Activated T-helper 17 cell treated with anti-CD3 and anti-CD28 coated beads, Interleukin-2, amount 50 U/mL, for 72 hours (primary cell): ENCODE measurements at regions not wholly inside any gene's neighbourhood (a gene's known extent, or its start where the extent isn't known, plus 50 kb on each side); places are given as distances from the start of the nearest gene placed in this dataset.
A peak's percentile ranks its signal among the peaks of the same experiment; 100 is the strongest.
"Not testable (repeated sequence)": the region's sequence is repeated elsewhere in the genome, so short reads cannot be mapped to it uniquely, and the experiment has no call there.

Experiments used
- ATAC-seq: fragments of 150-1000 bp; cut with Tn5 transposase; replicated peaks from 2 replicates; pipeline ENCODE4 v1.10.0; 2021; ENCODE audit warnings: mild to moderate bottlenecking, moderate library complexity
- H3K27ac Mint-ChIP-seq: one replicate; pipeline ENCODE4 v1.8.0; 2022; ENCODE audit warnings: mixed read lengths
- H3K27me3 Mint-ChIP-seq: one replicate; pipeline ENCODE4 v1.8.0; 2022; ENCODE audit warnings: mixed read lengths
- H3K36me3 Mint-ChIP-seq: one replicate; pipeline ENCODE4 v1.8.0; 2022; ENCODE audit warnings: low read depth, mild to moderate bottlenecking, mixed read lengths
- H3K4me1 Mint-ChIP-seq: one replicate; pipeline ENCODE4 v1.8.0; 2022; ENCODE audit warnings: mixed read lengths
- H3K4me3 Mint-ChIP-seq: one replicate; pipeline ENCODE4 v1.8.0; 2022; ENCODE audit warnings: mild to moderate bottlenecking, mixed read lengths
- H3K9me3 Mint-ChIP-seq: one replicate; pipeline ENCODE4 v1.8.0; 2022; ENCODE audit warnings: mixed read lengths

DNA sequence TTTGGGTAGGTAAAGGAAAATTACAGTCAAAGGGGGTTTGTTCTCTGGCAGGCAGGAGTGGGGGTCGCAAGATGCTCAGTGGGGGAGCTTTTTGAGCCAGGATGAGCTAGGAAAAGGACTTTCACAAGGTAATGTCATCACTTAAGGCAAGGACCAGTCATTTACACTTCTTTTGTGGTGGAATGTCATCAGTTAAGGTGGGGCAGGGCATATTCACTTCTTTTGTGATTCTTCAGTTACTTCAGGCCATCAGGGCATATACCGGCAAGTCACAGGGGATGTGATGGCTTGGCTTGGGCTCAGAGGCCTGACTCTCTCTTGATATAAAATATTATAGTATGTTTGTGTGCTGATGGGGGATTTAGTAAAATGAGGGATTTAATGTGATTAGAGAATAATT lies 151.4 kb upstream of the GK2 start:
- H3K4me3 Mint-ChIP-seq, H3K36me3 Mint-ChIP-seq, H3K4me1 Mint-ChIP-seq, ATAC-seq, H3K27me3 Mint-ChIP-seq, H3K27ac Mint-ChIP-seq, H3K9me3 Mint-ChIP-seq: not testable (repeated sequence)

DNA sequence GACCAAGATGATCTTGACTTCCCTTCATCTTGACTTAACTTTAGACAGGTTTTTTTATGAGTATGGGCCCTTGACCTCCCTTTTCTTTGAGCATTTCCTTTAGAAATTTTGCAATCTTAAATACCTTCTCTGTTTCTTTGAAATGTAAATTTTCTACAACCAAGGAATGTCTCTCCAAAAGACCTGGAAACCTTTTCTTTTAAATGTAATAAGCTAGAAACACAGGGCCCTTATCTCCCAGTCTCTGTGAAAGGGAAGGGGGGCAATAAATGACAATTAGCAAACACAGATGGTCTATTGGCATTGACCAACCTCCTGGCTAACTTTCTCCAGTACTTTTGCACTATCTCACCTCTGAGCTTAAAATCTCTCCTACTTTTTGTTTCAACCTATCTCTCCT lies 144.3 kb upstream of the GK2 start:
- ATAC-seq, result no peak
- H3K4me3 Mint-ChIP-seq, result no peak overlapping the region
- no peaks in the 10 kb centered on the region for H3K36me3 Mint-ChIP-seq
- no peaks in the 10 kb centered on the region for H3K4me1 Mint-ChIP-seq
- H3K27ac Mint-ChIP-seq, result no peak overlapping the region
- H3K27me3 Mint-ChIP-seq, result no peaks in the 10 kb centered on the region
- peaks cover 4% of the 10 kb centered on the region for H3K9me3 Mint-ChIP-seq

DNA sequence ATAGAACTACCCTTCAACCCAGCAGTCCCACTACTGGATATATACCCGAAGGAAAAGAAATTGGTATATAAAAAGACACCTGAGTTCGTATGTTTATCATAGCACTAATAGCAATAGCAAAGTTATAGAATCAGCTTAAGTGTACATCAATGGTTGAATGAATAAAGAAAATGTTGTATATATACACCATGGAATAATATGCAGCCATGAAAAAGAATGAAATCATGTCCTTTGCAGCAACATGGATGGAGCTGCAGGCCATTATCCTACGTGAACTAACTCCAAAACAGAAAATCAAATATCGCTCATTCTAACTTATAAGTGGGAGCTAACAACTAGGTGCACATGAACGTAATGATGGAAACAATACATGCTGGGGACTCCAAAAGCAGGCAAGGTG lies 143.5 kb upstream of the GK2 start:
- no peaks in the 10 kb centered on the region for H3K4me1 Mint-ChIP-seq
- H3K27me3 Mint-ChIP-seq, result no peaks in the 10 kb centered on the region
- no peak overlapping the region for H3K27ac Mint-ChIP-seq
- no peak overlapping the region for H3K4me3 Mint-ChIP-seq
- H3K36me3 Mint-ChIP-seq, result no peaks in the 10 kb centered on the region
- H3K9me3 Mint-ChIP-seq, result peaks cover 4% of the 10 kb centered on the region
- ATAC-seq, result no peak

DNA sequence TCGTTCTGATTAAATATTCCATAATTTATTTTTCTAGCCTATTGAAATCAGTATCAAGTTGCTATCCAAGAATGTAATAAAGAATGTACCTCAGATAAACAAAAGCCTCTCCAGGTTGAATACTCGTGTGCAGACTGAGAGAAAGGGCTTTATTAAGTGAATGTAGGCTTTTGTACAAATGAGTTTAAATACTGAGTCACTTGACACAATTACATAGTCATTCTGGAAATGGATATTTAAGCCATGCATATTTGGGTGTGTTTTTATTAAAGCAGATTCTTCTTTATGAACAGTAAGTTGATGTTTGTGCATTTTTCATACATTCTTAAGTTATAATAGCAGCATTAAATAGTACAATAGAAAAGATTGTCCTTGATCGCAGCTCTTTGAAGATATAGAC lies 139.8 kb upstream of the GK2 start:
- no peak overlapping the region for H3K27ac Mint-ChIP-seq
- H3K4me3 Mint-ChIP-seq, result no peak overlapping the region
- no peaks in the 10 kb centered on the region for H3K4me1 Mint-ChIP-seq
- no peaks in the 10 kb centered on the region for H3K36me3 Mint-ChIP-seq
- no peak for ATAC-seq
- peaks cover 4% of the 10 kb centered on the region for H3K27me3 Mint-ChIP-seq
- no peaks in the 10 kb centered on the region for H3K9me3 Mint-ChIP-seq

DNA sequence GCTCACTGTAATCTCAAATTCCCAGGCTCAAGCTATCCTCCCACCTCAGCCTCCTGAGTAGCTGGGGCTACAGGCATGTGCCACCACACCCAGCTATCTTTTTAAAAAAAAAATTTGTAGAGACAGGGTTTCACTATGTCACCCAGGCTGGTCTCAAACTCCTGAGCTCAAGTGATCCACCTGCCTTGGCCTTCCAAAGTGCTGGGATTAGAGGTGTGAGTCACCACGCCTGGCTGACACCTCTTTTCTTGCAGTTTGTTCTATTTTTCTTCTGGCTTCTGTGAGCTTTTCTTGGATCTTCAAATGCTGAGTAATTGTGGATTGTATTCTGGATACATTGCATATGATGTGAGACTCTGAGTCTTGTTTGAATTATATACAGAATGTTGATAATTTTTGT lies 137.3 kb upstream of the GK2 start:
- not testable (repeated sequence) for H3K4me1 Mint-ChIP-seq

DNA sequence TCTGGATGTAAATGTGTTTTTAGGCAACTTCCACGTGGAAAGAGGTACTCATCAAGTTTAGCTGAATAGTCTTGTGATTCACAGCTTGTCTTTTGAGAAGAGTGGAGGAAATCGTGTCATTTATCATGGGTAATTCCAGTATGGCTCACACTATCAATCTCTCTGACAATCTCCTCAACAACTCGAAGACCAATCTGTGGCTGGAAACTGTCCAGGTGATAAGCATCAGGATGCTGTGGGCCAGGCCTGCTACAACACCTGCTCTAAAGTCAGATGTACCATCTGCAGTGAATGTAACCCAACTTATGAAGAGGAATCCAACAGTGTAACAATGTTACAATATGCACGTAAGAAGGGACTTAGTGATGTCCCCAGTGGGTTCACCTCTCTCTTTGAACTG lies 132.1 kb upstream of the GK2 start:
- H3K36me3 Mint-ChIP-seq, result no peaks in the 10 kb centered on the region
- H3K27ac Mint-ChIP-seq, result no peak overlapping the region
- no peak overlapping the region for H3K4me3 Mint-ChIP-seq
- H3K9me3 Mint-ChIP-seq, result peaks cover 3% of the 10 kb centered on the region
- ATAC-seq, result no peak
- peaks cover 3% of the 10 kb centered on the region for H3K27me3 Mint-ChIP-seq
- H3K4me1 Mint-ChIP-seq, result no peaks in the 10 kb centered on the region

More for the DNA sequence above, 137.3 kb upstream of the GK2 start:
- H3K27ac Mint-ChIP-seq, ATAC-seq, H3K27me3 Mint-ChIP-seq, H3K4me3 Mint-ChIP-seq, H3K36me3 Mint-ChIP-seq, H3K9me3 Mint-ChIP-seq: not testable (repeated sequence)

DNA sequence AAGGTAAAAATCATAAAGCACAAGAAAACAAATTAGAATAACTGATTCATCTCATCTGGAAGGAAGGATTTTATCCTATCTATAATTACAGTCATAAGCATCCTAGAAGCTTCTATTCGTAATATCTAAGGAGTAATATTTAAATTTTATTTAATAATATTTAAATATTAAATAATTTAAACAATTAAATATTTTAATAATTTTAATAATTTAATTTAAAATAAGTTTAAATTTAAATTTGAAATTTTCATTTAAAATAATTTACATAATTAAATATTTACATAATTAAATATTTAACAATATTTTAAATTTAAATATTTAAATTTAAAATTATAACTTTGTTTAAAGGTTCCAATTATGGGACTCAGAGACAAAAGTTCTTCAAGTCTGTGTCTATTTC lies 127.5 kb upstream of the GK2 start:
- ATAC-seq, result no peak
- Mint-ChIP-seq H3K27ac (no peak overlapping the region), H3K4me1 (no peaks in the 10 kb centered on the region), H3K27me3 (peaks cover 3% of the 10 kb centered on the region), H3K36me3 (no peaks in the 10 kb centered on the region), H3K9me3 (peaks cover 3% of the 10 kb centered on the region), H3K4me3 (no peak overlapping the region)

DNA sequence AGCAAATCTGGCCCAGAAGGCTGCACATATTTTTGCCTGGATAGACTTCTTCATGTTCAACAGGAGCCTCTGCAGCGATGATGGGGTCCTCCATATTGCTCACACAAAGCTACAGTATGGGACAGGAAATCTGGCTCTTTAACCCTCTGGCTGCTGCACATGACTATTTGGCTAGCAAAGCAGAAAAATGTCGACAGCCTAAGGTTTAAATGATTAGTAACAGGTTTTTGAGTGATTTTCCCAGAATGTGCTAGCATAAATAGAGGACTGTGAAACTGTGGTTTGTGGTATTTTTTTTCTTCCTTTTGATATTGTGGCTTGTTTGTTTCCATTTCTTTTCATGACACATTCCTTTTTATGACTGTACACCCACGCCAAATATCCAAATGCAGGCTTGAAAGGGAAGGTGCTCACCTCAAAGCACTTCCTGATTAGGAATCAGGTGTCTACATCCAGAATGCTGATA lies 120.2 kb upstream of the GK2 start:
- H3K4me1 Mint-ChIP-seq, result no peaks in the 10 kb centered on the region
- no peak overlapping the region for H3K4me3 Mint-ChIP-seq
- no peaks in the 10 kb centered on the region for H3K36me3 Mint-ChIP-seq
- H3K9me3 Mint-ChIP-seq, result peaks cover 3% of the 10 kb centered on the region
- peaks cover 9% of the 10 kb centered on the region for H3K27me3 Mint-ChIP-seq
- no peak overlapping the region for H3K27ac Mint-ChIP-seq
- ATAC-seq, result peak; percentile 80

DNA sequence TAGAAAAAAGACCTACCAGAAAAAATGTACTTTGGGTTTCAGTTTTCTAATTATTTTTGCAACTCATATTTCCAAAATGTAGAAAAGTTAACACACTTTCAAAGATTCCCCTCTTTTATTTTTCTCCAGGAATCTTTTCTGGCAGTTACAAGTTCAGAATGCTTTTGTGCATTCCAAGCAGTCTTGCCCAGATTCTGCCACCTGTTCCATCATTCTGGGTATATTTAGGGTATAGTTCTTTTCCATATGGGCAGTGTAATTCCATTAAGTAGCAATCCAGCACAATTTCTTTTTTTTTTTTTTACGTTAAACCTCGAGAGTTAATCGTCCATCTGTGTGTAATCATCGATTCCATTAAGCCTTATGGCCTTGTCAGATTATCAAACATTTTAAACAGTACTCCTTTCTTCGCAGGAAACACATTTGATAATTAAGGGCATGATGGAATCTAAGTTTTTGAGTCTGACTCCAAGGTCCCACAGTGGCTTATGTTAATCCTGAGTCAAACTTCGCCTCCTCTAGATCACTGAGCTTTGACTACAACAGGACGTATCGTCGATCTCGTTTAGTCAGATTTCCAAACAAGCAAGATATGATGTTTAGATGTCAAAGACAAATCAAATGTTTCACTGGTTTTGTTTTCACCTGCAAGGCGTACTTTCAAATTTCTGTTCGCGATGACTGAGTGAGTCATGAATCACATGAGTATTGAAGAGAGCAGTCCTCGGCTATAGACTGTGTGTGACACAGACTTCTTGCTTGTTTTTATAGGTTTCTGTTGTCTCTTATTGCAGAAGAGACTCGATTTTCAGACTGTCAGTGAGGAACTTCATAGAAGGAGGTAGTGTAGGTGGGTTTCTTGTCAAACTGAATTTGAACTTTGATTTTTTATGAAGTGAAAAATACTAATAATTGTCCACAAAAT lies 118.9 kb upstream of the GK2 start:
- no peak overlapping the region for H3K27ac Mint-ChIP-seq
- H3K4me3 Mint-ChIP-seq, result no peak overlapping the region
- ATAC-seq, result peak; percentile 60
- no peaks in the 10 kb centered on the region for H3K36me3 Mint-ChIP-seq
- H3K27me3 Mint-ChIP-seq, result peaks cover 9% of the 10 kb centered on the region
- no peaks in the 10 kb centered on the region for H3K4me1 Mint-ChIP-seq
- peaks cover 3% of the 10 kb centered on the region for H3K9me3 Mint-ChIP-seq

DNA sequence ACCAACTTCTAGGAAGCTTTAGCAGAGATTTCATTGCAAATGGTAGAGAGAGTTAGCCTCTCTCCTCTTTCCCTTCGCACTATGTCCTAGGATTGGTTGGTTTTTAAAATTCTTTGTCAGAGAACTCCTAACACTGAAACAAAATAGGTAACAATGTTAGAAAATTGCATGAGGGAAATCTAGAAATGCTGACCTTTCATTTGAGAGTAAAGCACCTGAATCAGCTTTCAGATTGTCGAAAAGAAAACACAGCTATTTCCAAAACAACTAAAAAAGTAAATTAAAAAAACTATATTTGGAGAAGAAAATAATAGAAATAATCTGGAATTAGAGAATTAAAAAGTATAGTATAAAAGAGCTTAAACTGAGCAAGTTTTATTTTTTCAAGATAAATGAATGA lies 108.1 kb upstream of the GK2 start:
- H3K27me3 Mint-ChIP-seq, result peaks cover 11% of the 10 kb centered on the region
- no peak overlapping the region for H3K27ac Mint-ChIP-seq
- H3K36me3 Mint-ChIP-seq, result no peaks in the 10 kb centered on the region
- no peaks in the 10 kb centered on the region for H3K9me3 Mint-ChIP-seq
- no peaks in the 10 kb centered on the region for H3K4me1 Mint-ChIP-seq
- H3K4me3 Mint-ChIP-seq, result no peak overlapping the region
- ATAC-seq, result no peak

DNA sequence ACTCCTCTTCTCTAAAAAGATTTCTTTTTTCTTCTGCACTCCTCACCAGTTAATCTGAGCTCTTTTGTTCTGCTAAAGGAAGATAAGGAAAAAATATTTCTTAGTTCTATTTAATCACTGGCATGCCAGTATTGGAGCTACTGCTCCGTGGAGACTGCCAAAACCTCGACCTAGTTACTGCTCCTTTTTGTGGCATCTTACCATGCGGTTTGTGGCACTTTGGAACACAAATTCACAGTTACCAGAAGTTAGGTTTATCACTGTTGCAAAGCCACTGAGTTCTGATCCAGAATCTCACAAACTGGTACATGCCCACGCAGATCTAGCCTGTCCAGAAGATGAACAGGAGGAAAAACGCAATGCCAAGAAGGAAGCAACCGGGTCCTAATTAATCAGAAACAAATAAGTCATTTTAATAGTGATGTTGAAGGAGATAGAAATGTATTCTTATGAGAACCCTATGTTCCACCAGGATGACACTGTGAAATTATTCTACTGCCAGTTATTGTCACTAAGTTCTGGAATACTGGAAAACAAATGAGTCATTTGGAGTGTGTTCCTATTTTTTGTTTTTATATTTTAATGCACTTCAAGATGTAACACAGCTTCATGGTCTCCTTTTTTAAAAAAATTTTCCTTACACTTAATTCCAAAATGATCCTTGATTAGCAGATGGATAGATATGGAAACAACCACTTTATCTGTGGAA lies 106.7 kb upstream of the GK2 start:
- ATAC-seq, result no peak
- Mint-ChIP-seq H3K27ac (no peak overlapping the region), H3K4me1 (no peaks in the 10 kb centered on the region)

DNA sequence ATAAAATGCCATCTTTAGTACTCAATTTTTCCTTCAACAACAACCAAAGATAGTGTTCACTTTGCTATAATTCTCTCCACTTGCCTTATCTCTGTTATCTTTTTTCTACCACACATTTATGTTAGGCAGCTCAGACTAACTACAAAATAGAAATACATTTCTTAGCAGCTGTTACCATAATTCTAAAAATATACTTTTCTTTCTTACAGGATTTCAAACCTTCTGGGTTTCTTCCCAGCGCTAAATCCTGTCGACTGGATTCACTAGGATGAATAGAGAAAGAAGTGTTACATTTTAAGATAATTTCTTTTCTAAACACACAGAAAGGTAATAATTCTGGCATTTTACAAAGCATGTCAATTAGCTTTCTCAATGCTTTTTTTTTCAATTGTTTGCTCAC lies 105.5 kb upstream of the GK2 start:
- Mint-ChIP-seq H3K27me3 (peaks cover 7% of the 10 kb centered on the region), H3K4me1 (no peaks in the 10 kb centered on the region), H3K36me3 (no peaks in the 10 kb centered on the region), H3K27ac (no peak overlapping the region), H3K9me3 (no peaks in the 10 kb centered on the region), H3K4me3 (no peak overlapping the region)
- ATAC-seq, result no peak

More for the DNA sequence above, 106.7 kb upstream of the GK2 start:
- Mint-ChIP-seq H3K27me3 (peaks cover 7% of the 10 kb centered on the region), H3K4me3 (no peak overlapping the region), H3K9me3 (no peaks in the 10 kb centered on the region), H3K36me3 (no peaks in the 10 kb centered on the region)

DNA sequence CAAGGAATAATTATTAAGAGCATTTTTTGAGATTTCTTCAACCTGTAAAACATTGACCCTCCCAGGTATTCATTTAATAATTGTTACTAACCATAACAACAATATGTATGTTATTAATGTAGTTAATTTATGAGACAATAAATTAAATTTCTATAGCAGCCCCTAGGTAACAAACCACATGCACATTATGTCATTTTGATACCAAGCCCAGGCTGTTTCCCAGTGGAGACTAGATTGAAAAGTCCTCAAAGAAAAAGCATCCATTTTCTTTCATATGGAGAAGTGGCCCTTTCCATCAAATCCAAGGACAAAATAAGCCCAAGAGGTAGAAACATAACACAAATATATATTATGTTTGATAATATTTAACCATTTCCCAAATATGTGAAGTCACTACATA lies 104.3 kb upstream of the GK2 start:
- Mint-ChIP-seq H3K27me3 (peaks cover 7% of the 10 kb centered on the region), H3K4me3 (no peak overlapping the region), H3K4me1 (no peaks in the 10 kb centered on the region), H3K9me3 (no peaks in the 10 kb centered on the region), H3K27ac (no peak overlapping the region), H3K36me3 (no peaks in the 10 kb centered on the region)
- no peak for ATAC-seq

DNA sequence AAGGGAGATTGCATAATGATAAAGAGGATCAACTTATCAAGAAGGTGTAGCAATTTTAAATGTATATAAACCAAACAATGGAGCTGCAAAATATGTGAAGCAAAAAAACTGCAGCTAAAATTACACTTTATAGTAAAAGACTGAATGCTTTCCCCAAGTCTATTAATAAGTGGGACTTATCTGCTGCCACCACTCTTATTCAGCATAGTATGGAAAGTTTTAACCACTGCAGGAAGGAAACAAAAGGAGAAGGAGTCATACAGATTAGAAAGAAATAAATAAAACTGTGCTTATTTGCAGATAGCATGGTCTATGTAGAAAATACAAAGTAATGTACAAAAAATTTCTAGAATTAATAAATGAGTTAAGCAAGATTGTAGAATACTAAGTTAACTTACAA lies 94.1 kb upstream of the GK2 start:
- no peaks in the 10 kb centered on the region for H3K36me3 Mint-ChIP-seq
- no peak overlapping the region for H3K27ac Mint-ChIP-seq
- no peaks in the 10 kb centered on the region for H3K9me3 Mint-ChIP-seq
- H3K4me1 Mint-ChIP-seq, result no peaks in the 10 kb centered on the region
- H3K4me3 Mint-ChIP-seq, result no peak overlapping the region
- H3K27me3 Mint-ChIP-seq, result peaks cover 3% of the 10 kb centered on the region
- no peak for ATAC-seq

DNA sequence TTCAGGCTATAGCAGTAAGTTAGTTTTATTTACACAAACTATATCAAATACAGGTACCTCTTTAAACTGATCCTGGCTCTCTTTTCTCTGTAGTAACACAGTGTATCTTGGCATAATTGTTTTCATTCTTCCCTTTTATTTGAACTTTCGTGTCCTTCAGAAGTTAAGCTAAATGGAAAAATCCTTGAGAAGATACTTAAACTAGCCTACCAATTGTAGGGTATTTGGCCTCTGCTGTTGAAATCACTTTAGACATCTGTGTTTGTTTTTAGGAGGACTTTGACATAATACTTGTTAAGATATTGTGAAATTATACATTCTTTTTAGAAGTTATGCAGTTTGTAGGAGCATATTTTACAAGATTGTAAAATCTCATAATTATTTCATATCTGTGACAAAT lies 90.3 kb upstream of the GK2 start:
- ATAC-seq, result no peak
- Mint-ChIP-seq H3K4me1 (no peaks in the 10 kb centered on the region), H3K27ac (no peak overlapping the region), H3K27me3 (peaks cover 10% of the 10 kb centered on the region), H3K36me3 (no peaks in the 10 kb centered on the region), H3K9me3 (no peaks in the 10 kb centered on the region), H3K4me3 (no peak overlapping the region)
